HG03045 (cell line): ENCODE measurements at regions not wholly inside any gene's neighbourhood (a gene's known extent, or its start where the extent isn't known, plus 50 kb on each side); places are given as distances from the start of the nearest gene placed in this dataset.
"Not testable (repeated sequence)": the region's sequence is repeated elsewhere in the genome, so short reads cannot be mapped to it uniquely, and the experiment has no call there.

Experiments
- ATAC-seq: cut with Tn5 transposase; IDR thresholded peaks from one replicate; pipeline ENCODE4 v1.9.1; 2021; ENCODE audit warnings: mild to moderate bottlenecking, moderate library complexity; ENCODE audit not compliant: unreplicated experiment

- no peak for ATAC-seq
Measured at GRCh38 chr3:59244343-59244742, 194.5 kb upstream of the CFAP20DC start.

GRCh38 chr3:59243476-59243875 is 193.7 kb upstream of the CFAP20DC start:
- ATAC-seq = no peak

- no peak for ATAC-seq
Measured at GRCh38 chr3:59240666-59241255, 190.9 kb upstream of the CFAP20DC start.

- ATAC-seq = no peak
Measured at GRCh38 chr3:59237121-59237520, 187.3 kb upstream of the CFAP20DC start.

- ATAC-seq = no peak
Measured at GRCh38 chr3:59235634-59236012, 185.8 kb upstream of the CFAP20DC start.

GRCh38 chr3:59234884-59235633 is 185.2 kb upstream of the CFAP20DC start:
- ATAC-seq = no peak

- ATAC-seq = not testable (repeated sequence)
Measured at GRCh38 chr3:59230379-59230778, 180.6 kb upstream of the CFAP20DC start.

GRCh38 chr3:59213860-59214259 is 164.0 kb upstream of the CFAP20DC start:
- ATAC-seq = no peak

GRCh38 chr3:59212128-59212779 is 162.4 kb upstream of the CFAP20DC start:
- peak; percentile 72 for ATAC-seq

GRCh38 chr3:59210260-59210659 is 160.4 kb upstream of the CFAP20DC start:
- ATAC-seq = no peak

GRCh38 chr3:59192473-59192872 is 142.6 kb upstream of the CFAP20DC start:
- no peak for ATAC-seq

GRCh38 chr3:59191651-59192050 is 141.8 kb upstream of the CFAP20DC start:
- ATAC-seq = no peak

GRCh38 chr3:59189939-59190338 is 140.1 kb upstream of the CFAP20DC start:
- ATAC-seq = no peak

- ATAC-seq = no peak
Measured at GRCh38 chr3:59189526-59189925, 139.7 kb upstream of the CFAP20DC start.

- no peak for ATAC-seq
Measured at GRCh38 chr3:59186725-59187124, 136.9 kb upstream of the CFAP20DC start.

GRCh38 chr3:59185591-59186369 is 136.0 kb upstream of the CFAP20DC start:
- ATAC-seq = no peak

- ATAC-seq = no peak
Measured at GRCh38 chr3:59180006-59180405, 130.2 kb upstream of the CFAP20DC start.

GRCh38 chr3:59178698-59179097 is 128.9 kb upstream of the CFAP20DC start:
- no peak for ATAC-seq

- no peak for ATAC-seq
Measured at GRCh38 chr3:59171491-59171890, 121.7 kb upstream of the CFAP20DC start.

- not testable (repeated sequence) for ATAC-seq
Measured at GRCh38 chr3:59170166-59170565, 120.3 kb upstream of the CFAP20DC start.

- ATAC-seq = no peak
Measured at GRCh38 chr3:59167756-59168155, 117.9 kb upstream of the CFAP20DC start.
